Activated T-cell treated with anti-CD3 and anti-CD28 coated beads, Interleukin-2, amount 50 U/mL, for 24 hours (primary cell): ENCODE measurements at regions not wholly inside any gene's neighbourhood (a gene's known extent, or its start where the extent isn't known, plus 50 kb on each side); places are given as distances from the start of the nearest gene placed in this dataset.

ENCODE experiments used
- DNase-seq: peaks from one replicate; pipeline ENCODE4 v3.0.0-alpha.2; 2020
- H3K27ac Mint-ChIP-seq: 2 replicates; pipeline ENCODE4 v1.8.0; 2020; ENCODE audit warnings: mild to moderate bottlenecking, mixed read lengths
- H3K27me3 Mint-ChIP-seq: 2 replicates; pipeline ENCODE4 v1.8.0; 2020; ENCODE audit warnings: mixed read lengths
- H3K36me3 Mint-ChIP-seq: 2 replicates; pipeline ENCODE4 v1.8.0; 2020; ENCODE audit warnings: low read depth, mixed read lengths
- H3K4me1 Mint-ChIP-seq: 2 replicates; pipeline ENCODE4 v1.8.0; 2020; ENCODE audit warnings: low read depth, mixed read lengths
- H3K4me3 Mint-ChIP-seq: 2 replicates; pipeline ENCODE4 v1.8.0; 2020; ENCODE audit warnings: mild to moderate bottlenecking, moderate library complexity, mixed read lengths
- H3K9me3 Mint-ChIP-seq: 2 replicates; pipeline ENCODE4 v1.8.0; 2020; ENCODE audit warnings: mixed read lengths

DNA sequence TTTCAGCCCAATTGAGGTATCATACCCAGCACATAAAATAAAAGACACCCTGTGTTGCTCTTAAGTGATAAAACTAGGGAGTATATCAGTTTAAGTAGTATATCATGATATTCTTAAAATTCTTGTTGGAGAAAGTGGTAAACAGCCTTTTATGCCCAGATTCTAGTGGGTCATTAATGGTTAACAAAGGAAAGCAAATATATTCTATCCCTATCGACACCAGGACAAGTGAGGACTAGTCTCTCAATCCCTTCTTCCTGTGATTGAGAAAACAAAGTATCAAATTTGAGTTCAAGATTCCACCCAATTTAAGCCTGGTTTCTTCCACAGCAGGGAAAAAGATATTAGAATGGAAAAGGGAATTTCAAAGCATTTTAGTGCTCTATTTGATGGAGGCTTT, 142.4 kb upstream of the IL12A start:
- Mint-ChIP-seq H3K4me1 (no peaks in the 10 kb centered on the region), H3K4me3 (no peak overlapping the region), H3K9me3 (no peaks in the 10 kb centered on the region), H3K27me3 (peaks cover 22% of the 10 kb centered on the region), H3K36me3 (no peaks in the 10 kb centered on the region), H3K27ac (no peak overlapping the region)
- DNase-seq: no peak

- Mint-ChIP-seq H3K4me1 (no peaks in the 10 kb centered on the region), H3K27ac (no peak overlapping the region), H3K9me3 (no peaks in the 10 kb centered on the region), H3K36me3 (no peaks in the 10 kb centered on the region), H3K27me3 (peaks cover 23% of the 10 kb centered on the region), H3K4me3 (no peak overlapping the region)
- DNase-seq: no peak
These were observed 140.1 kb upstream of the IL12A start for GRCh38 chr3:159848348-159849118.

GRCh38 chr3:159850481-159850880, 138.2 kb upstream of the IL12A start:
- H3K36me3 Mint-ChIP-seq: no peaks in the 10 kb centered on the region
- no peaks in the 10 kb centered on the region for H3K4me1 Mint-ChIP-seq
- no peaks in the 10 kb centered on the region for H3K9me3 Mint-ChIP-seq
- peaks cover 22% of the 10 kb centered on the region for H3K27me3 Mint-ChIP-seq
- DNase-seq: no peak
- no peak overlapping the region for H3K4me3 Mint-ChIP-seq
- no peak overlapping the region for H3K27ac Mint-ChIP-seq

DNA sequence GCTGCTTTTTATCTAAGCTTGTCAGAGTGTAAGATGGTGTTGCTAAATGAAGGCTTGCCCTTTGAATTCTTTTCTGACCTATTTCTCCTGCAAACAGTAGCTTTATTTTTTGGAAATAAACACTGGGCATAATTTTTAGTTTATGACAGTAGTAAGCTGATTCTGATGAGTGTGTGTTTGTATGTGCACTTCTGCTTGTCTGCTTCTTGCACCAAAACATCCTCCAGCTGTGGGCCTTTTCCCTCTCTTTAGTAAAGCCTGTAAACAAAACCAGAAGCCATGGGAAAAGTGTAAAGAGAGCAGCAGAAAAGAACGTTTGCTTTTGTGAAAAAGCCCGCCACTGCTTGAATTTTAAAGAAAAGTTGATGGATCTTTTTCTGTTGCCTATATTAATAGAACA, 136.4 kb upstream of the IL12A start:
- Mint-ChIP-seq H3K4me1 (peaks cover 4% of the 10 kb centered on the region), H3K4me3 (no peak overlapping the region), H3K27me3 (peaks cover 38% of the 10 kb centered on the region), H3K9me3 (no peaks in the 10 kb centered on the region), H3K27ac (no peak overlapping the region), H3K36me3 (no peaks in the 10 kb centered on the region)
- DNase-seq: no peak

- Mint-ChIP-seq H3K4me3 (no peak overlapping the region), H3K4me1 (peaks cover 4% of the 10 kb centered on the region), H3K27ac (no peak overlapping the region), H3K27me3 (peaks cover 41% of the 10 kb centered on the region), H3K36me3 (no peaks in the 10 kb centered on the region), H3K9me3 (no peaks in the 10 kb centered on the region)
- DNase-seq: no peak
These were observed 135.7 kb upstream of the IL12A start for GRCh38 chr3:159852821-159853505.

DNA sequence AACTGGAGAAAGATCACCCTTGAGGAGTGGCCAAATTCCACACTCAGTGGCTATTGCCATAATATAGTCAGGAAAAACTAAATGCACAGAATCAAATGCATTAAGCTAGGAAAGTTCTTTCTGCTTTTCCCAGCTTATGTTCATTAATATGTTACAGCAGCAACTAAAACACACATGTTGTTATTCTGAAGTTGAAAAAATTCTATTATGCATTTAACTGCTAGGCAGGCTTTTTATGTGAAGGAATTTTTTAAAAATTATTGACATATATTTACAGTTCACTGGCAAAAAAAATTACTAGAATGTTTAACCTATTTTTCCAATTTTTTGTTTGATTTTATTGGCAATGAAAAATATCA, 135.2 kb upstream of the IL12A start:
- no peaks in the 10 kb centered on the region for H3K36me3 Mint-ChIP-seq
- H3K4me1 Mint-ChIP-seq: peaks cover 4% of the 10 kb centered on the region
- no peak overlapping the region for H3K27ac Mint-ChIP-seq
- H3K9me3 Mint-ChIP-seq: no peaks in the 10 kb centered on the region
- no peak for DNase-seq
- H3K4me3 Mint-ChIP-seq: no peak overlapping the region
- peaks cover 45% of the 10 kb centered on the region for H3K27me3 Mint-ChIP-seq

- peaks cover 45% of the 10 kb centered on the region for H3K27me3 Mint-ChIP-seq
- H3K9me3 Mint-ChIP-seq: no peaks in the 10 kb centered on the region
- no peaks in the 10 kb centered on the region for H3K36me3 Mint-ChIP-seq
- no peak overlapping the region for H3K27ac Mint-ChIP-seq
- peaks cover 4% of the 10 kb centered on the region for H3K4me1 Mint-ChIP-seq
- DNase-seq: no peak
- H3K4me3 Mint-ChIP-seq: no peak overlapping the region
These were observed 134.0 kb upstream of the IL12A start for GRCh38 chr3:159854500-159855124.

DNA sequence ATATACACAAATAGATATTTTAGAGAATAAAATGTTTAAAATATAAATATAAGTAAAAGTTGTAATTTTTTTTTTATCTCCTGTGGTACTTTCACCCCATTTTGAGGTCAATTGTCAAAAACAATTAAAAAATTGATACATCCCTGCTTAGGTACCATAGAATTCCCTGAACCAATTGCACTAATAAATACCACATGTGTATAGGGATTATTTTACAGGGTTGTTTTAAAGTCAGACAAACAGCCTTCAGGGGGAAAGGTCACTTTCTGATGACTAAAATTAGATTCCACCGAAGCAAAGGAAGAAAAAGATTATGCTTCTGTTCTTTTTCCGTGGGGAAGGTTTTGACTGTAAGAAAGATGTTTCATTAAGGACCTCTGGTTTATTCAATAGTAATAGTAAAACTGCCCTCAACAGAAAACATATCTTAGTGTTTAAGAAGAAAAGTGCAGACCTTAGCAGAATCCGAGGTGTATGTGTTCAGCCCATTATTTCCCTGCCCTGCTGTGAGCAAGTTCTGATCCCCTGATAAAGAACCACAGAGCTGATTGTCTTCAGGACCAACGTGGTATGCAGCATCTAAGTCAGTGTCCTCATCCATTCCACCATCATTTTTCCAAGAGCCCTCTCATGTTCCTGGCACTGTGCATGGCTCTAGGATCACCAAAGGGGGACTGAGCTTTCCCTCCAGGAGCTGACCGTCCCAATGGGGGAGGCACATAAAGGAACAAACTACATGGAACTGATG, 132.9 kb upstream of the IL12A start:
- H3K4me3 Mint-ChIP-seq: no peak overlapping the region
- no peaks in the 10 kb centered on the region for H3K9me3 Mint-ChIP-seq
- no peak overlapping the region for H3K27ac Mint-ChIP-seq
- peaks cover 41% of the 10 kb centered on the region for H3K27me3 Mint-ChIP-seq
- no peaks in the 10 kb centered on the region for H3K36me3 Mint-ChIP-seq
- peaks cover 4% of the 10 kb centered on the region for H3K4me1 Mint-ChIP-seq
- no peak for DNase-seq

- H3K4me1 Mint-ChIP-seq: peaks cover 4% of the 10 kb centered on the region
These were observed 132.0 kb upstream of the IL12A start for GRCh38 chr3:159856590-159857104.

DNA sequence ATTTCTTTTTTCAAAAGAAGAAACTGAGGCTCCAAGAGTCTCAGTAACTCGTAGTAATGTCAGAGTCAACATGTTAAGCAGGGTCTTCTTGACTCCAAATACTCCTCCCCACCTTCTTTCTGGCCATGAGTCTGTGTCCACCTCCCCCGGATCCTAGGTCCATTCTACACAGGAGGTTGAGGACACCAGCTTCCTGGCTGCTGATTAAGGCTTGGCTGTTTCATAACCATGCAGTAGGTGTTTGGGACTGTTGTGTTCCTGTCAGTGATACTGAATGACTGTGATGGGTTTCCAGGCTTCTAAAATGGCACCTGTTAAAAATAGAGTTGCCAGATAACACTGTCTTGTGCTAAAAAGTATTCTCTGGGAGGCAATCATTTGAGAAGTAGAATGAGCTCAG, 130.8 kb upstream of the IL12A start:
- Mint-ChIP-seq H3K27ac (no peak overlapping the region), H3K4me1 (peaks cover 4% of the 10 kb centered on the region), H3K27me3 (peaks cover 34% of the 10 kb centered on the region), H3K36me3 (no peaks in the 10 kb centered on the region), H3K4me3 (no peak overlapping the region), H3K9me3 (no peaks in the 10 kb centered on the region)
- no peak for DNase-seq

More at GRCh38 chr3:159856590-159857104, 132.0 kb upstream of the IL12A start:
- peaks cover 38% of the 10 kb centered on the region for H3K27me3 Mint-ChIP-seq
- no peak overlapping the region for H3K4me3 Mint-ChIP-seq
- no peak for DNase-seq
- H3K36me3 Mint-ChIP-seq: no peaks in the 10 kb centered on the region
- no peak overlapping the region for H3K27ac Mint-ChIP-seq
- no peaks in the 10 kb centered on the region for H3K9me3 Mint-ChIP-seq

GRCh38 chr3:159858650-159859049, 130.0 kb upstream of the IL12A start:
- H3K27me3 Mint-ChIP-seq: peaks cover 30% of the 10 kb centered on the region
- no peak for DNase-seq
- no peak overlapping the region for H3K27ac Mint-ChIP-seq
- H3K36me3 Mint-ChIP-seq: no peaks in the 10 kb centered on the region
- peaks cover 4% of the 10 kb centered on the region for H3K4me1 Mint-ChIP-seq
- H3K9me3 Mint-ChIP-seq: no peaks in the 10 kb centered on the region
- H3K4me3 Mint-ChIP-seq: no peak overlapping the region

DNA sequence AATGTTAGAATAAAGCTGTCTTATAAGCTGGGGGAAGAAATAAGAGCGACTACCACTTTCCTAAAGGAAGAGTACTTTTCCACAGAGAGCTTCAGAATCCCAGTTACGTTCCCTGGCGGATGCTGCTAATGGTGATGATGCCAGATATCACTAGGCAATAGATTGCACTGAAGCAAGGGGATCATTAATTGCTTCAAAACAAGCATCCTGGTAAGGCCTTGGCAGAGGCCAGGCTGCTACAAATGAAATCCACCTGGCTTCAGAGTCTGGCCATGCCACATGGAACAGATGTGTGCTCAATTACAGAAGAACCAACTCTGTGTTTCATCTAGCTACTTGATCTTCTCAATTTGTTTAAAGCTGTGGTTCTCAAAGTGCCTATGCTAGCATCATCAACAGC, 129.2 kb upstream of the IL12A start:
- H3K36me3 Mint-ChIP-seq: no peaks in the 10 kb centered on the region
- no peak overlapping the region for H3K4me3 Mint-ChIP-seq
- no peak overlapping the region for H3K27ac Mint-ChIP-seq
- H3K4me1 Mint-ChIP-seq: peaks cover 4% of the 10 kb centered on the region
- H3K9me3 Mint-ChIP-seq: no peaks in the 10 kb centered on the region
- peaks cover 29% of the 10 kb centered on the region for H3K27me3 Mint-ChIP-seq
- no peak for DNase-seq

DNA sequence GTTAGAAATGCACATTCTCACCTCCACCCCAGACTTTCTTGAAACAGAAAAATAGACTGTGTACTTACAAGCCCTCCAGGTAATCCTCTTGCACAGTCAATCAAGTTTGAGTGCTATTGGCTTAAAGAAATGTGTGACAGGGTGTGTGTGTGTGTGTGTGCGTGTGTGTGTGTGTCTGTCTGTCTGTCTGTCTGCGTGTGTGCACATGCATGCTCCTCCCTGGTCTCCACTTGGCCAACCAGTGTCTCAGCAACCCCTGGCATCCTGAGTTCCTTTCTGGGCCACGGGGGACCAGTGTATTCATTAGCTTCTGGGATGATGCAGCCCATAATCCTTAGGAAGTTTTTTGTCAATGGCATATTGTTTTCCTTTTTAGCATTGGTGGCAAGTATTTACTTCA, 128.8 kb upstream of the IL12A start:
- no peak for DNase-seq
- H3K4me1 Mint-ChIP-seq: peaks cover 4% of the 10 kb centered on the region
- H3K4me3 Mint-ChIP-seq: no peak overlapping the region
- H3K36me3 Mint-ChIP-seq: no peaks in the 10 kb centered on the region
- H3K27me3 Mint-ChIP-seq: peaks cover 25% of the 10 kb centered on the region
- no peak overlapping the region for H3K27ac Mint-ChIP-seq
- H3K9me3 Mint-ChIP-seq: no peaks in the 10 kb centered on the region

GRCh38 chr3:159860269-159861116, 128.1 kb upstream of the IL12A start:
- Mint-ChIP-seq H3K4me3 (no peak overlapping the region), H3K27ac (no peak overlapping the region), H3K9me3 (no peaks in the 10 kb centered on the region), H3K27me3 (peaks cover 22% of the 10 kb centered on the region), H3K4me1 (peaks cover 4% of the 10 kb centered on the region), H3K36me3 (no peaks in the 10 kb centered on the region)
- no peak for DNase-seq
